ENCODE measurements at regions not wholly inside any gene's neighbourhood (a gene's known extent, or its start where the extent isn't known, plus 50 kb on each side); places are given as distances from the start of the nearest gene placed in this dataset.
"Not testable (repeated sequence)": the region's sequence is repeated elsewhere in the genome, so short reads cannot be mapped to it uniquely, and the experiment has no call there.

DNA sequence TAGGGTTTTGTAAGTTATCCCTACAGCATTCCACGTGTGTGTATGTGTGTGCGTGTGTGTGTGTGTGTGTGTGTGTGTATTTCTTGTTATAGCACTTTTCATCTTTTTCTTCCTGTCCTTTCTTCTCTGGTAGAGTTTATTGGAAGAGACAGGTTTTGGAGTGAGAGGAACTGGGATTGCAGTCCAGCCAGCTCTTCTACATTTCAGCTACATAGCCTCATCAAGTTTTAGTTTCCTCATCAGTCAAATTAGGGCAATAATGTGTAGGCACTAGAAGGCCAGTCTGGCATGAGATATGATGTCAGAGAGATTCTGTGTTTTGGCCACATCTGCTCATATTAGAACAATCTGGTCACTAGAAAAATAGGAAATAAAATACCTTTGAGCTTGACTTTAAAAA, 1283.5 kb upstream of the TENM4 start:
- no peak for TF ChIP-seq Cebpa-rat (IDR thresholded peaks at IDR 0.05)
- H3K27ac ChIP-seq = no peak overlapping the region
- no peaks in the 10 kb centered on the region for H3K36me3 ChIP-seq
- no peak overlapping the region for H3K9ac ChIP-seq
- H3K4me1 ChIP-seq = peaks cover 0 to 4% (median 0%) of the 10 kb centered on the region in 10 experiments; a peak in 1 of 20 replicates
- H3K4me3 ChIP-seq = no peak overlapping the region
- H3K4me2 ChIP-seq = no peak overlapping the region
- H3K9me3 ChIP-seq (replicated peaks in 1 of 11) = no peaks in the 10 kb centered on the region
- H3K27me3 ChIP-seq = no peaks in the 10 kb centered on the region
- H4K20me1 ChIP-seq = no peaks in the 10 kb centered on the region

DNA sequence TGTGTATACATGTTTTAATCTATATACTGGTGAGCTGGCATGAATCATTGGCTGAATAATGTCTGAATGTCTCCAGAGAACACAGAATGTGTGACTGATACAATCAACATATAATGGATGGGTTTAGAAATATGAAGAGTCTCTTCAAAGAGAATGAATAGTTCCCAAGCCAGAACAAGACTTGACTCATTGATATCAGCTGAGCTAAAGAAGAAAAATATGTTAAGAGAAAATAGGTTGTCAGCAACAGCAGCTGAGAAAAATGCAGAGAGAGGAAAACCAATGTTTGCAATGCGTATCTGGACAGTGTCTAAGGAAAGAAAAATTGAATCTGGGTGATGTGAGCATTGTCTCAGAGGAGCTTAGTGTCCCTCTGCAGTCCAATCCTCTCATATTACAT, 1281.8 kb upstream of the TENM4 start:
- no peaks in the 10 kb centered on the region for H3K27me3 ChIP-seq
- peaks cover 0 to 4% (median 0%) of the 10 kb centered on the region in 10 experiments; a peak in 1 of 20 replicates for H3K4me1 ChIP-seq
- H3K27ac ChIP-seq = no peak overlapping the region
- no peak overlapping the region for H3K9ac ChIP-seq
- H4K20me1 ChIP-seq = no peaks in the 10 kb centered on the region
- no peak overlapping the region for H3K4me2 ChIP-seq
- H3K4me3 ChIP-seq = no peak overlapping the region
- no peaks in the 10 kb centered on the region for H3K36me3 ChIP-seq
- TF ChIP-seq Cebpa-rat (IDR thresholded peaks at IDR 0.05) = no peak
- no peaks in the 10 kb centered on the region for H3K9me3 ChIP-seq (replicated peaks in 1 of 11)

DNA sequence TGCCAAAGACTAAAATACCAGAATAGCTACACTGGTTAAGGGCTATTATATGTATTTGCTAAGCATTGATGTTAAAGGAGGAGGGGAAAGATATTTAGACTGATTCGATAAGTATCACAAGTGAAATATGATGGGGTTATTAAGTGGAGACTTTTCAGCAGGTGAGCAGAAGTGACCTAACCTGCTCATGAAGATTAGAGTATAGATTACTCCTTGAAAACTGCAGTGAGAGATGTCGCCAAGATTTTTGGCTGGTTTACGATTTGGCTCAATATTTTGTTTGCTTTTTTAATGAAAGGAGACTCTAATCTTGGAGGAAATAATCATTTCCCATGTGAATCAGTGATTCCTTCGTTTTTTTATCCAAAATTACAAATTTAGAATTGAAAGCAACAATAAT, 1279.5 kb upstream of the TENM4 start:
- no peaks in the 10 kb centered on the region for H3K27me3 ChIP-seq
- TF ChIP-seq Cebpa-rat (IDR thresholded peaks at IDR 0.05) = no peak

DNA sequence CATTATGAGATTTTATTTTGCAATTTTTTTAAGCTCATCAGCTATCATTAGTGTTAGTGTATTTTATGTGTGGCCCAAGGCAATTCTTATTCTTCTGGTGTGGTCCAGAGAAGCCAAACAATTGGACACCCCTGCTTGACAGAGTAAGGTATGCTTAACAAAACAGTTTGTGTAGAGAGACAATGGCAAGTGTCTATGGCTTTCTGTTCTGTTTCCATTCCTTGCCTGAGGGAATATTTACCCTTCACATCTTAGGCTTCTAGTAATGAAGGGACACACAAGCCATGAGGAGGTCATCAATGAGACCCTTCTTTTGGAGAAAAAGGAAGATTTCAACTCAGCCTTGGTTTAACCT, 1278.4 kb upstream of the TENM4 start:
- no peaks in the 10 kb centered on the region for H3K27me3 ChIP-seq
- no peak overlapping the region for H3K4me3 ChIP-seq
- H3K4me2 ChIP-seq = no peak overlapping the region
- TF ChIP-seq Cebpa-rat (IDR thresholded peaks at IDR 0.05) = no peak
- no peaks in the 10 kb centered on the region for H4K20me1 ChIP-seq
- H3K4me1 ChIP-seq = no peaks in the 10 kb centered on the region; a peak in 1 of 20 replicates
- H3K9ac ChIP-seq = no peak overlapping the region
- H3K9me3 ChIP-seq (replicated peaks in 1 of 11) = no peaks in the 10 kb centered on the region
- no peak overlapping the region for H3K27ac ChIP-seq
- H3K36me3 ChIP-seq = no peaks in the 10 kb centered on the region

More for the DNA sequence above, 1279.5 kb upstream of the TENM4 start:
- no peak overlapping the region for H3K9ac ChIP-seq
- no peaks in the 10 kb centered on the region; a peak in 1 of 20 replicates for H3K4me1 ChIP-seq
- no peak overlapping the region for H3K27ac ChIP-seq
- no peak overlapping the region for H3K4me3 ChIP-seq
- no peaks in the 10 kb centered on the region for H3K9me3 ChIP-seq (replicated peaks in 1 of 11)
- H3K36me3 ChIP-seq = no peaks in the 10 kb centered on the region
- H3K4me2 ChIP-seq = no peak overlapping the region; a peak in 2 of 22 replicates
- no peaks in the 10 kb centered on the region for H4K20me1 ChIP-seq

DNA sequence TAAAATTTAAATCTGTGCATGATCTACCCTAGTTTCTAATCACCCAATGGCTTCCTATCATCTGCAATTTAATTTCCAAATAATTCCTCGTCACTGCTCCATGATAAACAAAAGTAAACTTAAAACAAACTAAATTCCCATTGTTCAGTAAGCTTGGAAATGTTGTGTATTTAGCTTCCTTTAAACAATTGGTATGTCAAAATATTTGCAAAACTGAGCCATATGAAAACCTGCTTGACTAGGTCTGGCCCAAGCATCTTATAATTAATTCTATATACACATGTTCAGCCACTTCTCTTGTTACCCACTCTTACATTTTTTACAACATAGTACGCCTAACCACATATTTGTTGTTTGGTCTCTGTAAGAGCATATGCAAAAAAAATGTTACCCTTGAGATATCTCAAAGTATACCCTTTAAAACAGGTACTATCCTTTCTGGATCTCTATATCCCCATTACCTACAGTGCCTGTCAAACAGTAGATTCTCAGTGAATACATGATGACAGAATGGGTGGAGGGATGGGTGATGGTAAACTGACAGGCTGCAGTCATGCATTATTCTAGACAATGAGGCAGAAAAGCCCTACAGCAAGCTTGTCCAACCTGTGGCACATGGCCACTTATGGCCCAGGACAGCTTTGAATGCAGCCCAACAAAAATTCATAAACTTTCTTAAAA, 1277.9 kb upstream of the TENM4 start:
- Histone ChIP-seq H3K4me1 (no peaks in the 10 kb centered on the region; a peak in 1 of 20 replicates), H3K9me3 (replicated peaks in 1 of 11) (no peaks in the 10 kb centered on the region), H3K27ac (no peak overlapping the region), H3K27me3 (no peaks in the 10 kb centered on the region), H3K36me3 (no peaks in the 10 kb centered on the region), H4K20me1 (no peaks in the 10 kb centered on the region), H3K9ac (no peak overlapping the region), H3K4me2 (no peak overlapping the region), H3K4me3 (no peak overlapping the region)
- no peak for TF ChIP-seq Cebpa-rat (IDR thresholded peaks at IDR 0.05)

DNA sequence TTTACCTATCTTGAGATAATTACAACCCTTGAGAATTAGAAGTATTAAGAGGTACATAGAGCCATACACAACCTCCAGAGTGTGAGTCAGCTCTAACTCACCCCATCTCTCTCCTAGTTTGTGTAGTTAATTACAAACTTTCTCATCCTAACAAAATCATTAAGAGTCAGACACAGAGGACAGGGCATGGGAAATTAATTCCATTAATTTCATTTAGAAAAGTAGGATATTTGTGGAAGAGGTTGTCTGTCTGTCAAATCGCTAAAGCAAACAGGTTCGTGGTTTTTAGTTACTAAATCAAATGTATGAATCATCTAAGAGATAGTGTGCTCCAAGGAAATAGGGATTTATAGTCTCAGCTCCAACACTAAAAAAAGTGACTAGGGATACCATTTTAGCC, 1261.4 kb upstream of the TENM4 start:
- Histone ChIP-seq H3K9ac (no peak overlapping the region), H3K9me3 (replicated peaks in 1 of 11) (0 out of 22 replicates have a peak, but pooled peaks cover 0 to 8% (median 0%) of the 10 kb centered on the region in 11 experiments), H3K36me3 (no peaks in the 10 kb centered on the region), H4K20me1 (no peaks in the 10 kb centered on the region), H3K4me1 (no peaks in the 10 kb centered on the region), H3K27ac (no peak overlapping the region), H3K4me3 (no peak overlapping the region), H3K4me2 (no peak overlapping the region), H3K27me3 (no peaks in the 10 kb centered on the region)
- TF ChIP-seq Cebpa-rat (IDR thresholded peaks at IDR 0.05) = no peak

DNA sequence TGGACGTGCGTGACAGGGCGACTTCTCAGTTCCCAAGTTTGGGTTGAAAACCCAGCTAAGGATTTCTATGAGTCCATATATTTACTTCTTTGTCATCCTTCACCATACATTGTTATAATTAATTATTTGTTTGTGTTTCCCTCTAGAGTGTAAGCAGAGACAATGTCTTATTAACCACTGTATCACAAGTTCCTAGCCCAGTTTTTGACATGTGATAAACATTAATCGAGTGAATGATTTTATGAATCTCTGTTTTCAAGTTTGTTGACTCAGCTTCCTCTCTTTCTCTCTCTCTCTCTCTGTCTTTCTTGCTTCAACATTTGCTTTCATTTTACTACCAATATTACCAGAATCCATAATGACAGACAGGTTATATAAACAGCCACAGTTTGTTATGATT, 1259.6 kb upstream of the TENM4 start:
- Histone ChIP-seq H3K9ac (no peak overlapping the region), H3K4me3 (no peak overlapping the region), H3K27ac (no peak overlapping the region), H3K4me1 (no peaks in the 10 kb centered on the region), H3K9me3 (replicated peaks in 1 of 11) (no peaks in the 10 kb centered on the region), H4K20me1 (no peaks in the 10 kb centered on the region), H3K27me3 (no peaks in the 10 kb centered on the region), H3K36me3 (no peaks in the 10 kb centered on the region), H3K4me2 (no peak overlapping the region)
- TF ChIP-seq Cebpa-rat (IDR thresholded peaks at IDR 0.05) = no peak

DNA sequence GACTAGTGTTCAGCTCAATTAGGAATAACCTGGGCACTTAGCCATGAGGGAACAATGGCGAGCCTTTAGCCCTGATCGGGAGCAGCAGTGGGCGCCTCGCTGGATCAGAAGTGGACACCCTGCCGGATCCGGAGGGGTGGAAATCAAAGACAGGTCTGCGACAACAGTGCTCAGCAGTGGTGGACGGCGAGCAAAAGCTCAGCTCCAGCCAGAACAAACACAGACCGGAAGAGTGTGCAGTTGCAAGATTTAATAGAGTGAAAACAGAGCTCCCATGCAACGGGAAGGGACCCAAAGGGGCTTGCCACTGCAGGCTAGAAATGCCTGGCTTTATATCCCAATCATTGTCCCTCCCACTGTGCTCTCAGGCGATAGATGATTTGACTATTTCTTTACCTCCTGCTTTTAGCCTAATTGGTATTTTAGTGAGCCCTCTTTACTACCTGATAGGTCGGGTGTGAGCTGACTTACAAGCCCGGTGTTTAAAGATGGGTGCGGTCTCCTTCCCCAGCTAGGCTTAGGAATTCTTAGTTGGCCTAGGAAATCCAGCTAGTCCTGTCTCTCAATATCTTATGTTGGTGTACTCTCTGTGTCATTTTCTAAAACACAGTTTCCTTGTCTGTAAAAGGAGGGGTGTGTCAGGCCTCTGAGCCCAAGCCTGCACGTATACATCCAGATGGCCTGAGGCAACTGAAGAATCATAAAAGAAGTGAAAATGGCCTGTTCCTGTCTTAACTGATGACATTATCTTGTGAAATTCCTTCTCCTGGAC, 1258.8 kb upstream of the TENM4 start:
- H3K36me3 ChIP-seq; H3K27ac ChIP-seq; H3K27me3 ChIP-seq; H3K9ac ChIP-seq; H3K4me3 ChIP-seq; H3K4me2 ChIP-seq; H4K20me1 ChIP-seq; H3K9me3 ChIP-seq (replicated peaks in 1 of 11); H3K4me1 ChIP-seq: not testable (repeated sequence)

DNA sequence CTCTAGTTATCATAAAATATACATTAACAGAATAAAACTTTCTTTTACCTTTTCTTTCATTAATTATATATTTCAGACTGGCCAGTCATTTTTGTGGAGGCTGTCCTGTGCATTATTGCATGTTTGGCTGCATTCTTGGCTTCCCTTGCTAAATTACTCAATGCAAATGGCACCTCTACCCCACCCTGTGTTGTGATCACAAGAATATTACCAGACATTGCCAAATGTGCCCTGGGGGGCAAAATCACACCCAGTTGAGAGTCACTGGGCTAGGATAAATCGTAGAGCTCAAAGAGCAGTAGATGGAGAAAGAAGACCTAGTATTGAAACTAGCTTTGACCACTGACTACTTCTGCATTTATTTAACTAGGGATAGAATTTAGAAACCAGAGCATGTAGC, 1257.8 kb upstream of the TENM4 start:
- Histone ChIP-seq H4K20me1 (no peaks in the 10 kb centered on the region), H3K27me3 (no peaks in the 10 kb centered on the region), H3K4me2 (no peak overlapping the region), H3K4me3 (no peak overlapping the region), H3K4me1 (no peaks in the 10 kb centered on the region), H3K36me3 (no peaks in the 10 kb centered on the region), H3K27ac (no peak overlapping the region), H3K9me3 (replicated peaks in 1 of 11) (no peaks in the 10 kb centered on the region), H3K9ac (no peak overlapping the region)
- TF ChIP-seq Cebpa-rat (IDR thresholded peaks at IDR 0.05) = no peak

DNA sequence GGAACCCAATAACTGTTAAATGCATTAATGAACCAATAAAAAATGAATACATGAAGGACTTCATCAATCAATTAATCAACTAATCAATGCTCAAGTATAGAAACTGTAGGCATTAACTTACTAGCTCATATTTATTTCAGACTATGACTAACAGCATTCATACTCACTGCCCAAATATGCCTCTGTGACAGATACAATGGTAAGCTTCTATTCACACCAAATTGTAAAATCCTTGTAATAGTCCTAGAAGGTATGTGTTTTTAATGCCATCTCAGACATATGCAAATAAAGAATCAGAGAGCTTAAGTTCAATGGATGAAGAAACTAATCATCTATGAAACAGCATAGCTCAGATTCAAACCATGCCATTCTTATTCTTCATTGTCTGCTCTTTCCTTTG, 1253.6 kb upstream of the TENM4 start:
- H3K27me3 ChIP-seq = no peaks in the 10 kb centered on the region
- no peak overlapping the region for H3K4me2 ChIP-seq
- H3K9me3 ChIP-seq (replicated peaks in 1 of 11) = no peaks in the 10 kb centered on the region
- no peaks in the 10 kb centered on the region for H3K4me1 ChIP-seq
- no peaks in the 10 kb centered on the region for H3K36me3 ChIP-seq
- no peak overlapping the region for H3K9ac ChIP-seq
- no peaks in the 10 kb centered on the region for H4K20me1 ChIP-seq
- no peak overlapping the region for H3K4me3 ChIP-seq
- no peak overlapping the region for H3K27ac ChIP-seq
- TF ChIP-seq Cebpa-rat (IDR thresholded peaks at IDR 0.05) = no peak

All from BLaER1 treated with 17β-estradiol and CSF1 and Interleukin-3, amounts not matched to agents 10 nM and 100 nM (cell line).